HEK293 (cell line): ENCODE measurements at regions not wholly inside any gene's neighbourhood (a gene's known extent, or its start where the extent isn't known, plus 50 kb on each side); places are given as distances from the start of the nearest gene placed in this dataset.

ENCODE experiments used
- ZIC2 ChIP-seq: fragments of 450-650 bp; formaldehyde crosslinking; IDR thresholded peaks from 2 replicates; pipeline ENCODE4 v1.5.1; 2016; ENCODE audit warnings: missing biosample characterization, missing genetic modification characterization
- ZNF354C ChIP-seq: fragments of 450-650 bp; formaldehyde crosslinking; IDR thresholded peaks from 2 replicates; pipeline ENCODE4 v1.5.1; 2016; ENCODE audit warnings: missing biosample characterization, missing genetic modification characterization, low read depth, borderline replicate concordance
- ZNF501 ChIP-seq: fragments of 450-650 bp; formaldehyde crosslinking; IDR thresholded peaks from 2 replicates; pipeline ENCODE4 v1.5.1; 2016; ENCODE audit warnings: missing biosample characterization, missing genetic modification characterization

DNA sequence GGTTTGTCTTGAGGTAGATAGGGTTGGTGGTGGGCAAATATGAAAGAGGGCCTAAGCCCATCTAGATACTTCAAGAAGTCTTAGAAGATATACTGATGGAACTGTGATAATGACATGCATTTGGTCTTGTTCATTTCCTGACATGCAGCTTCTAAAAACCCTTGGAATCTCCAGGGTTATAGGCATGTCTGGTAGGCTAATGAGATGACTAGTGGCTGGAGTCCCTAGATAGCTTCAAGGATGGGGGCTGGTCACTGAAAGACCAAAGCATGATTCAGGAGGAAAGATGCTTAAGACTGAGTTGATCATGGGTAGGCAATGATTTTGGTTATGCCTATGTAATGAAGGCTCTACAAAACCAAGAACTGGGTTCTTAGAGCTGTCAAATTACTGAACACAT lies 217.9 kb upstream of the MOCS1 start:
- TF ChIP-seq ZNF501 (tag by site-specific recombination) (no peak), ZNF354C (tag by site-specific recombination) (no peak), ZIC2 (no peak)
